ENCODE measurements at regions not wholly inside any gene's neighbourhood (a gene's known extent, or its start where the extent isn't known, plus 50 kb on each side); places are given as distances from the start of the nearest gene placed in this dataset.

- DNase-seq (ENCODE audit: low spot score) = no peak
- in situ Hi-C loops (cut with MboI; ENCODE audit: low sequenced_read_pairs, unreplicated experiment) = no loop called here
- TF ChIP-seq CTCF (IDR thresholded peaks at IDR 0.05; ENCODE audit: borderline replicate concordance, control extremely low read depth, extremely low read depth, insufficient read depth, missing control alignments) = no peak
These were observed 53.9 kb upstream of the ESRRG start for GRCh38 chr1:216777148-216777547.
